KOPT-K1 (cell line): ENCODE measurements at regions not wholly inside any gene's neighbourhood (a gene's known extent, or its start where the extent isn't known, plus 50 kb on each side); places are given as distances from the start of the nearest gene placed in this dataset.

Experiments
- H3K27ac ChIP-seq: fragments of 200-600 bp; sonication (generic); 2 replicates; pipeline ENCODE4 v1.5.1; 2016; ENCODE audit warnings: antibody characterized with exemption, mild to moderate bottlenecking, low read depth, low read length; ENCODE audit not compliant: poor library complexity, severe bottlenecking
- H3K36me3 ChIP-seq: fragments of 200-600 bp; sonication (generic); 2 replicates; pipeline ENCODE4 v1.5.1; 2017; ENCODE audit warnings: antibody characterized with exemption, mild to moderate bottlenecking, low read length, moderate library complexity; ENCODE audit not compliant: insufficient read depth
- H3K9me3 ChIP-seq: fragments of 200-600 bp; sonication (generic); 2 replicates; pipeline ENCODE4 v1.5.1; 2017; ENCODE audit warnings: antibody characterized with exemption, low read length, mild to moderate bottlenecking; ENCODE audit not compliant: insufficient read depth, poor library complexity, severe bottlenecking

DNA sequence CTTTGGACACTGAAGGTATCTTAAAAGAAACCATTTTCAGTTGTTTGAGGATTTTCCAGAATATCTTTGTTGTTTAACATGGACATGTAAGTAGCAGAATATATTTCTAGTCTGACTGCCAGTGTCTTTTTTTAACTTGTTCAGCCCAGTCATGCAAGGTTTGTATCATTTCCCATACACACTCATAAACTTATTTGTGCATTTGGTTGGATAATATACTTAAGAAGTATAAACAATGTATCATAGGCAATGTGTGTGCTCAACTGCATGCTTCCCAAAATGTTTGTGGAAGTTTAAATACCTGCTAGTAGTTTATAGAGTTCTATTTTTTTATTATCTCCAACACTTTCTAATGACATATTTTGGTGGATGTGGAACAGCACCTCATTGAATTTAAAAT is 707.4 kb upstream of the FBXO33 start:
- H3K9me3 ChIP-seq, result no peaks in the 10 kb centered on the region
- no peaks in the 10 kb centered on the region for H3K36me3 ChIP-seq
- H3K27ac ChIP-seq, result no peak overlapping the region

DNA sequence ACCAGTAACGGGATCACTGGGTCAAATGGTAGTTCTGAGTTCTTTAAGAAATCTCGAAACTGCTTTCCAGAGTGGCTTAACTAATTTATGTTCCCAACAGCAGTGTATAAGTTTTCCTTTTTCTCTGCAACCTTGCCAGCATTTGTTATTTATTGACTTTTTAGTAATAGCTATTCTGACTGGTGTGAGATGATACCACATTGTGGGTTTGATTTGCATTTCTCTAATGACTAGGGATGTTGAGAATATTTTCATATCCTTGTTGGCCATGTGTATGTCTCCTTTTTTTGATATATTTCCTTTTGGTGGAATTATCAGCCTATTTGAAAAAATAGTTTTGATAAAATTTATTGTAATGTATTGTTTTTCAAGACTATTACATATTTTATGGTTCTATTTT is 701.2 kb upstream of the FBXO33 start:
- H3K27ac ChIP-seq, result no peak overlapping the region

DNA sequence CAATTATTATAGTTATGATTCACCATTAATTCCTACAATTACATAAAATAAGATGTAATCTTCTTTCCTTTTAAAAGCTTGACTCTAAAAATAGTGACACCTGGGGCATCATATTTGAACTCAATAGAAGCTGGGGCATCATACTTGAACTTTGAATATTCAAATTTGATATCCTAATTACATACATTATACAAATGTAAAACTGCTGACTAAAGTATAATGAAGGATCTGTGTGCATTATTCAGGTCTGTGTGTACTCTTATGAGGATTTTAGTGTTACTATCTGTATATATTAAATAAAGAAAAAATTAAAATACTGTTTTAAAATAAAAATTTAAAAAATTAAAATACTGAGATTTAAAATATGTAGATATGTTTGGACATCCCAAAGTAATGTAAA is 696.9 kb upstream of the FBXO33 start:
- no peaks in the 10 kb centered on the region for H3K9me3 ChIP-seq
- no peak overlapping the region for H3K27ac ChIP-seq
- H3K36me3 ChIP-seq, result no peaks in the 10 kb centered on the region

More for the DNA sequence above, 701.2 kb upstream of the FBXO33 start:
- Histone ChIP-seq H3K9me3 (no peaks in the 10 kb centered on the region), H3K36me3 (no peaks in the 10 kb centered on the region)

DNA sequence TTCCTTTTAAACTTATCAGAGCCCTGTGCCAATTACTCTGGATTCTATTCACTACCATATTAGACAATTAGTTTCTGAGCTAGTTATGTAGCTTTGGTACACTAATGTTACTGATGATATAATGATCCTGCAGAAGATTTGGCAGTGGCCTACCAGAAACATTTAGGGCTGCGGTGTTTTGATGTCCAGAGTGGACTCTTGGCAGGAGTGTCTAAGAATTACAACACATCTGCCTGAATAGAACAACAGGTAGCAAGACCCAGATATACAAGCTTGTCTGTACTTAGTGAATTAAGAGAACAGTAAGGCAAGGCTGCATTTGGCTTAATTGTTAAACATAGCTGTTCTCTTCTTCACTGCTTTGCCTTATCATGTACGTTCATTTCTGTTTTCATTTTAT is 691.6 kb upstream of the FBXO33 start:
- H3K36me3 ChIP-seq, result no peaks in the 10 kb centered on the region
- no peaks in the 10 kb centered on the region for H3K9me3 ChIP-seq
- H3K27ac ChIP-seq, result no peak overlapping the region

DNA sequence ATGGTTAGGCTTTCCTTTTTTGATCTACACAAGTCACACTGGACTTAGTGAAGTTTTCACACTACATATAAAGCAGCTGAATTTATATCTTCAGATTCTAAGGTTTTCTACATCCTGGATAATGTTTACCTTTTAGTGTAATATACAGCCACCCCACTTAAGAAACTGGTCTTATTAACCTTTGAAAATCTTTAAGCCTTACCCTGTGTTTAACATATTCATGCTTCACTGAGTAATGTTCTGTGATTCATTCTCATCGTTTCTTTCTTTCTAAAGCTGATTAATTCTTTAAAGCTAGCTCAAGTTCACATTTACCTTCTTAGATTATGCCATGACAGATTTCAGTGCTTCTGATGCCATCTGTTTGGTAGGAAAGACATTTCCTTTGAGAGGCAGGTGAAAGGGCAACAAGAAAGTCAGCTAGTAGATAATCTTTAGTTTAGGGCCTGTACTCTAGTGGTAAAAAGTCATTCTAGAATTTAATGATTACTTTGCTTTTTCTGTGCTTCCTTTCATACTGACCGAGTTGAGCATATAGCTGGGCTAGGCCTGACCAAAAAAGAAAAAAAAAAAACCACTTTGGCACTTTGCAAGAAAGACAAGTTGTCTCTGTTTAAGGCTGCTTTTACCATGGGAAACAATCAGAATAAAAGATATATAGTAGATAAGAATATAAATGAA is 690.9 kb upstream of the FBXO33 start:
- H3K36me3 ChIP-seq, result no peaks in the 10 kb centered on the region
- no peaks in the 10 kb centered on the region for H3K9me3 ChIP-seq
- H3K27ac ChIP-seq, result no peak overlapping the region

DNA sequence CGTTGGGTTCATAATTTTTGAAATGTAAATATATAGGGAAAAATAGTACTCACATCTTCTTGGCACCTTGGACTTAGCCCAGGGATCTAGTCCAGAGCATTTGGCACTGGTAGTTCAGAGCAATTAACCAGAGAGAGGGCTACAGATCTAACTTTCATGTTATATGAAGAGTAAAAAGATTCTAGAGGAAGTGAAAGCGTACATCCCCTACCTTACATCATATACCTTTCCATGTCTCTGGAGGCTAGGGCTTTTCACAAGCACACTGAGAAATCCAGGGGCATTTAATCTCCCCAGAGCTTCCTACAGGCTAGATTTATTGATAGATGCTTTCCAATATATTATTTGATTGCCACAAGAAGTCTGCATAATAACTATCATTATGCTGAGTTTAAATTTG is 687.5 kb upstream of the FBXO33 start:
- Histone ChIP-seq H3K36me3 (no peaks in the 10 kb centered on the region), H3K9me3 (no peaks in the 10 kb centered on the region), H3K27ac (no peak overlapping the region)

DNA sequence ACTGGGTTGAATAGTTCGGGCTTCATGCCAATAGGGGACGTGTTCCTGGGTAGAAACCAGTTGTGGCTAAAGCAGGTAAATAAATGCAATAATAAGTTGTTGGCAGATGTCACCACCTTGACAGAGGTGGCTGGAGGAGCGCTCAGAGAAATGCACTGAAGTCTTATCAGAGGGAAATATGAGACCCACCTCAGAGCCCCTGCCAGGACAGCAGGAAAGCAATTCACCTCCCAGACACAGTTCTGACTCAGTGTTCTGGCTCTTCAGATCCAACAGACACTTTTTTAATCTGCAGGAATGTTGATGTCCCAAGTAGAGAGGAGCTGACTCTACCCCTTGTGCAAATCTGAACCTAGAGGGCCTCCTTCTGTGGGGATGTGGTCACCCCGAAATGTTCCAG is 687.1 kb upstream of the FBXO33 start:
- no peaks in the 10 kb centered on the region for H3K9me3 ChIP-seq
- no peaks in the 10 kb centered on the region for H3K36me3 ChIP-seq
- H3K27ac ChIP-seq, result no peak overlapping the region

DNA sequence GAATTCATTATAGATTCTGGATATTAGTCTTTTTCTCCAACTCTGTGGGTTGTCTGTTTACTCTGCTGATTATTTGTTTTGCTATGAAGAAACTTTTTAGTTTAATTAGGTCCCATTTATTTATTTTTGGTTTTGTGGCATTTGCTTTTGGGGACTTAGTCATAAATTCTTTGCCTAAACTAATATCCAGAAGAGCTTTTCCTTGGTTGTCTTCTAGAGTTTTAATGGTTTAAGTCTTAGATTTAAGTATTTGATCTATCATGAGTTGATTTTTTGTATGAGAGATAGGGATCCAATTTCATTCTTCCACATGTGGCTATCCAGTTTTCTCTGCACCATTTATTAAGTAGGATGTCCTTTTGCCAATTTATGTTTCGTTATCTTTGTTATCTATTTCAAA is 683.4 kb upstream of the FBXO33 start:
- H3K9me3 ChIP-seq, result no peaks in the 10 kb centered on the region
- H3K27ac ChIP-seq, result no peak overlapping the region
- H3K36me3 ChIP-seq, result no peaks in the 10 kb centered on the region

DNA sequence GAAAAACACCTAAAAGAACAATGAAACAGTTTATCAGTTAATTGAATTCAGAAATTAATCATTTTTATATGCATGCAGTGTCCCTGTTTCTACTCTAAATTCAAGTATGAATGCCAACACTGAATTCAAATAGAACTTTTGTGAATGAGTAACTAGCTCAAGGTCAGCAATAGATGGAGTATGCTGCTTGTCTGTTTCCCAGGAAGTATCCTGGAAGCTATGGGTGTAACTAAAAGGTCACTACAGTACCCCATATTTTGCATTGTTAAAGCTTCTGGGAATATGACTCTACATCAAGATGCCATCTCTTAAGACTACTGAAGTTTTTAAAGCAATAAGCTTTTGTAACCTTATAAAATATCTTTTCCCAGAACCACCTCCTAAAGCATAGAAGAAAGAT is 681.4 kb upstream of the FBXO33 start:
- H3K27ac ChIP-seq, result no peak overlapping the region
- no peaks in the 10 kb centered on the region for H3K9me3 ChIP-seq
- H3K36me3 ChIP-seq, result no peaks in the 10 kb centered on the region

DNA sequence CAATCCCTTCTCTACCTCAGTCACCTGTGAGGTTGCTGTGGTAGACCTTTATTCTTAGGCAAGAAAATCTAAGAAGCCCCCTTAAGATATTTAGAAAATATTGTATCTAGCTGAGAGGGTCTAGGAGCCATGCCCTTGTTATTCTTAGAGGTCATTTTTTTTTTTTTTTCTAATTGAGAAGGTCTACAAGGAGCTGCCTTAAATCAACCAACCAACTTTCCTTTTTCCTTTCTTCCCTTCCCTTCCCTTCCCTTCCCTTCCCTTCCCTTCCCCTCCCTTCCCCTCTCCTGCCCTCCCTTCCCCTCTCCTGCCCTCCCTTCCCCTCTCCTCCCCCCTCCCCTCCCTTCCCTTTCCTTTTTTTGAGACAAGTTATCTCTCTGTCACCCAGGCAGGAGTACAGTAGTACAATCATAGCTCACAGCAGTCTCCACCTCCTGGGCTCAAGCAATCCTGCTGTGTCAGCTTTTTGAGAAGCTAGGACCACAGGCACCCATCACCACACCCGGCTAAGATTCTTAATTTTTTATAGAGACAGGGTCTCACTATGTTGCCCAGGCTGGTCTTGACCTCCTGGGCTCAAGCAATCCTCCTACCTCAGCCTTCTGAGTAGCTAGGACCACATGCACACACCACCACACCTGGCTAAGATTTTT is 668.4 kb upstream of the FBXO33 start:
- Histone ChIP-seq H3K36me3 (no peaks in the 10 kb centered on the region), H3K9me3 (no peaks in the 10 kb centered on the region), H3K27ac (no peak overlapping the region)

DNA sequence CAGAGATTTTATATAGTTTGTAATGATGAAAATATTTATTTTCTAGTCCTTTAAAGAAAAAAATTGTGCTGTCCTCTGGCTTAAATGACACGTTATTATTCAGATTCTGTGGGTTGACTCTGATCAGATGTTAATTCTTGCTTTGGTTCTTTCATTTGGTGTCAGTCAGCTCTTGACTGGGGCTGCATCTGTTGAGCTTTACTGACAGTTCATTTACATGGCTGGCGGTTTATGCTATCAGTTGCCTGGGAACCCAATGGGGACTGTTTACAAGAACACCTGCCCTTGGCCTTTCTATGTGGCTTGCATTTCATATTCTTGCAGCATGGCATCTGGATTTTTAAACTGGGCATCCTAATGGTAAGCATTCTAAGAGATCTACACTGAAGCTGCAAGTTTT is 667.1 kb upstream of the FBXO33 start:
- no peaks in the 10 kb centered on the region for H3K36me3 ChIP-seq
- no peaks in the 10 kb centered on the region for H3K9me3 ChIP-seq
- no peak overlapping the region for H3K27ac ChIP-seq

DNA sequence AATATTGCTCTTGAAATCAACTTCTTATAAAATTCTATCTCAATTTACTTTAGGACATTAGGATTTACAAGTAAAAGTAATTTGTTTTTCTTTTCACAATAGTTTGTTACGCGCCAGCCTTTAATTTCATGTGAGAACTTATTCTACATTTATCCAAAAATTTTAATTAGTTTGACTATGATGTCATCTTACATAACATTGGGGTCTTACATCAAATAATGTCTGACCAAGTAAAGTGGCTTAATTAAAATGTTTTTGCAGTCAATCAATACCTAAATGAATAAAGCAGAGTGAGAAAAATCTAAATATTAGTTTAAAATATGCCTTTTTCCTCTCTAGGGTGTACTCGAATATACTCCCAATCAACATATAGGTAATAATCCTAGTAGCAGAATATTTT is 666.2 kb upstream of the FBXO33 start:
- no peak overlapping the region for H3K27ac ChIP-seq
- no peaks in the 10 kb centered on the region for H3K9me3 ChIP-seq
- no peaks in the 10 kb centered on the region for H3K36me3 ChIP-seq

DNA sequence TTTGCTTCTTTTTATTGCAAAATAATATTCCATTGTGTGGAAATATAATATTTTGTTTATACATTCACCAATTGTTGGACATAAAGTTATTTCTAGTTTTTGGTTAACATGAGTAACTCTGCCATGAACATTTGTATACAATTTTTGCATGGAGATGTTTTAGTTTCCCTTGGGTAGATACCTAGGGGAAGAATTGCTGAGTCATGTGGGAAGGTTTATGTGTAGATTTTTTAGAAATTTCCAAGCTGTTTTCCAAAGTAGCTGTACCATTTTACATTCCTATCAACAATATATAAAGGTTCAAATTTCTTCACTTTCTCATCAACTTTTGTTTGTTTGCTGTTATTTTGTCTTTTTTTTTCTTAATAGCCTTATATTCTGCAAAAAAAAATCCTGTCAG is 664.7 kb upstream of the FBXO33 start:
- Histone ChIP-seq H3K27ac (no peak overlapping the region), H3K9me3 (no peaks in the 10 kb centered on the region), H3K36me3 (no peaks in the 10 kb centered on the region)

DNA sequence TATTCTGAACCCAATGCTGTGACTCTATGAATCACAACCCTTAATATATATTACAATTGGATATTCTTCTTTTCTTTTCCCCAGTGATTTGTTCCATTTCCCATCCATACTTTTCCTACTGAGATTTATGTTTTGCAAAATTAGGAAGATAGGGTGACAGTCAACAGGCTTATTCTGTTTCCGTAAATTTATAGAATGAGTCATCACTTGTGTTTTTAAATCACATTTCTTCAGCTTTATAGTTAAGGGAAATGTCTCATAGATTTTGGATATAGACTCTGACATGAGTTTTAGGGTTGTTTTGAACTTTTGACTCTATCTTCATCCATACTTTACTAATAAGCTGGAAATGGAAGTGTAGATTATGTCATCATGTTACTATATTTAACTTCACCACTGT is 661.6 kb upstream of the FBXO33 start:
- no peaks in the 10 kb centered on the region for H3K9me3 ChIP-seq
- no peaks in the 10 kb centered on the region for H3K36me3 ChIP-seq
- no peak overlapping the region for H3K27ac ChIP-seq

DNA sequence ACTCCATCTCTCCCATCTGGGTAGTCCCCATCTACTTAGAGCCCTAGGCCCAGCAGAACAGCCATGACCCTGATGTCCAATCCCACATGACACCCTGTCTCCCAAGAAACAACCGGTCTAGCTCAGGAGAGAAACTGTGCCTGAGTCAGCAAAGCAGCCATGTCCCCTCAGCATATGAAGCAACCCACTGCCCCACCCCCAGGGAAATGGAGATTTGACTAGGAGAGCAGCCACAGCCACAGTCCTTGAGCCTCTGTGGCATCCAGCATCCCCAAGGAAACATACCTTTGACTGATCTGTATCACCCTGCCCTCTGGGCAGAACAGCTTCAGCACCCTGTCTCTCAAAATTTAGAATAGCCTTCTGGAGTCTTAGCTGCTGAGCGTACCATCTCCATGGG is 641.9 kb upstream of the FBXO33 start:
- Histone ChIP-seq H3K36me3 (no peaks in the 10 kb centered on the region), H3K27ac (no peak overlapping the region)

DNA sequence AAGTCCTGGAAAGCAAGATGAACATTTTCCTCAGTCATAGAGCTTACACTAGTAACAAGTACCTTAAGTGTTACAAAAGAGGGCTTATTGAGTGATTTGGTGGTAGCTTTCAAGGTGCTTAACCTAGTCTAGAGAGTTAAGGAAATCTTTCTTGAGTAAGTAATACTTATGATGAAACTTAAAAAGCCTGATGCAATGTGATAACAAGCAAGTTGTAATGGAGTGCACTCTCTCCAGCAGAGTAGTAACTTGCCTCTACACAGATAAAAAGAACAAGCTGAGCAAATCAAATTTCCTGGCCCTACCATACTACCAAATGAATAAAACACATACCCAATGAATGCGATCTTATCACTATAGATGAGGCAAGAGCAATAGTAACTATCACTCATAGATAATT is 639.9 kb upstream of the FBXO33 start:
- Histone ChIP-seq H3K27ac (no peak overlapping the region), H3K9me3 (no peaks in the 10 kb centered on the region), H3K36me3 (no peaks in the 10 kb centered on the region)

More for the DNA sequence above, 641.9 kb upstream of the FBXO33 start:
- H3K9me3 ChIP-seq, result no peaks in the 10 kb centered on the region
